ENCODE measurements at regions not wholly inside any gene's neighbourhood (a gene's known extent, or its start where the extent isn't known, plus 50 kb on each side); places are given as distances from the start of the nearest gene placed in this dataset.

- DNase-seq (ENCODE audit: low read depth in 2 of 2), result no peak
Measured at GRCh38 chr1:65486613-65487012, 66.1 kb downstream of the LEPR start.

- DNase-seq (ENCODE audit: low read depth in 2 of 2), result no peak
Measured at GRCh38 chr1:65489481-65489880, 69.0 kb downstream of the LEPR start.

- no peak for DNase-seq (ENCODE audit: low read depth in 2 of 2)
Measured at GRCh38 chr1:65490231-65491009, 70.0 kb downstream of the LEPR start.

DNA sequence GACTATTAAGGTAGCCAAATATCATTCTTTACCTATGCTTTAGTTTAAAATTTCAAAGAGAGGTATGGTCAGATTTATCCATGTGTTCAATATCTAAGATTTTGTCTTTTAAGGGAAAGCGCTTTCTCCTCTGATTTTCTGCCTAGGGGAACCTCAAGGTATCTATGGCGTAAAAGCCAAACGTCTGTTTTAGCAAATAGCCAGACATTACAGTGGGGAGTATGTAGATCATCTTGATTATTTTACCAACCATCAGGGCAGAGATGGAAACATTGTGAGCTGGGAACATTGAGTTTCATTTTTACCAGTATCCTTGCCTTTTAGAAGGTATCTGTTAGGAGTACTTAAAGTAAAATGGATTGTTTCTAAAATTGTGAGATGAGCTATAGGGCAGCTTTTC, 71.0 kb downstream of the LEPR start:
- no peak for DNase-seq (ENCODE audit: low read depth in 2 of 2)

DNA sequence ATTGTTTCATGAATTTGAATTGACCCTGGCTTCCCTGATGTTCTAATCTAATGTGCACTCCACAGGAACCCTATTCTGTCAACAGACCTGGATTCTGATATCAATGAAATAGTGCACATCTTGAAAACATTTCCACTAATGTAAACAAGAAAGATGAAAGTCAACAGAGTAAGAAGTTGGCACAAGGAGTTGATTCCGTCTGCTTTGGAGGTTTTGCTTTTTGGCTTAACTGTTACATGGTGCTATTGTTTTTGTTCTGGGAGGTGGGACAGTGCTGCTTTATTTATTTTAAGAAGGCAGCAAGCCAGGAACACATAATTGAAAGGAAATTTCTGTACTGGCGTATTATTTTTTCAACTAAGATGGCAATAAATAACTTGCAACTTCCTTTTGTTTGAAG, 73.3 kb downstream of the LEPR start:
- no peak for DNase-seq (ENCODE audit: low read depth in 2 of 2)

DNA sequence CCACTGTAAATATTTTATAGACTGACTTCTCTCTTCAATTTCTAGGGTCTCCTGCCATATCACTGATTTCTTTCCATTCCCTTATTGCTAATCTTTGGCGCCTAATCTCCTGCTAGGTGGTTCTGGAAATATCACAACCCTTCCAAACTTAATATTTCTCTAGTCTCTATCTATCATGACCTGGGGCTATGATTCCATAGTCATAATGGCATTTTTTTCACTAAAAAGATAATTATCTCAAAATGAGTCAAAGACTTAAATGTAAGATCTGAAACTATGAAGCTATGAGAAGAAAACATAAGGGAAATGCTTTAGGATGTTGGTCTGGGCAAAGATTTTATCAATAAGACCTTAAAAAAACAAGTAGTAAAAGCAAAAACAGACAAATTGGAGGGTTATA, 74.2 kb downstream of the LEPR start:
- no peak for DNase-seq (ENCODE audit: low read depth in 2 of 2)

DNA sequence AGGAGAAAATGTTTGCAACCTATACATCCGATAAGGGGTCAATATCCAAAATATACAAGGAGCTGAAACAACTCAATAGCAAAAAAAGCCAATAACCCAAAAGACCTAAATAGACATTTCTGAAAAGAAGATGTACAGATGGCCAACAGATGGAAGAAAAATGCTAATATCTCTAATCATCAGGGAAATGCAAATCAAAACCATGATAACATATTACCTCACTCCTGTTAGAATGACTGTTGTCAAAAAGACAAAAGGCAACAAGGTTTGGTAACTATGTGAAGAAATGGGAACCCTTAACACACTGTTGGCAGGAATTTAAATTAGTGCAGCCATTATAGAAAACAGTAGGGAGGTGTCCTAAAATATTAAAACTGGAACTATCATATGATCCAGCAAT, 74.7 kb downstream of the LEPR start:
- DNase-seq (ENCODE audit: low read depth in 2 of 2), result no peak

- no peak for DNase-seq (ENCODE audit: low read depth in 2 of 2)
Measured at GRCh38 chr1:65497256-65497830, 76.9 kb downstream of the LEPR start.

GRCh38 chr1:65503427-65503826, 83.0 kb downstream of the LEPR start:
- DNase-seq (ENCODE audit: low read depth in 2 of 2), result no peak

- no peak for DNase-seq (ENCODE audit: low read depth in 2 of 2)
Measured at GRCh38 chr1:65504263-65504662, 83.8 kb downstream of the LEPR start.

GRCh38 chr1:65505547-65506300, 85.3 kb downstream of the LEPR start:
- no peak for DNase-seq (ENCODE audit: low read depth in 2 of 2)

DNA sequence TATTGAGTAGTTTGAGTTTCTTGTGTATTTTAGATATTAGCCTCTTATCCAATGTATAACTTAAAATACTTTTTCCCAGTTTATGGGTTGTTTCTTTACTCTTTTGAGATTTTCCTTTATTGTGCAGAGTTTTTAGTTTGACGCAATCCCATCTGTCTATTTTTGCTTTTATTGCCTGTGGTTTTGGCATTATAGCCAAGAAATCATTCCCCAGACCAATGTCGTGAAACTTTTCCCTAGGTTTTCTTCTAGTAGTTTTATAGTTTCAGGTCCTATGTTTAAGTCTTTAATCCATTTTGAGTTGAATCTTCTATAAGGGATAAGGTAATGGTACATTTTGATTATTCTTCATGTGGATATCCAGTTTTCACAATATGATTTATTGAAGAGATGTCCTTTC, 87.6 kb downstream of the LEPR start:
- no peak for DNase-seq (ENCODE audit: low read depth in 2 of 2)

DNA sequence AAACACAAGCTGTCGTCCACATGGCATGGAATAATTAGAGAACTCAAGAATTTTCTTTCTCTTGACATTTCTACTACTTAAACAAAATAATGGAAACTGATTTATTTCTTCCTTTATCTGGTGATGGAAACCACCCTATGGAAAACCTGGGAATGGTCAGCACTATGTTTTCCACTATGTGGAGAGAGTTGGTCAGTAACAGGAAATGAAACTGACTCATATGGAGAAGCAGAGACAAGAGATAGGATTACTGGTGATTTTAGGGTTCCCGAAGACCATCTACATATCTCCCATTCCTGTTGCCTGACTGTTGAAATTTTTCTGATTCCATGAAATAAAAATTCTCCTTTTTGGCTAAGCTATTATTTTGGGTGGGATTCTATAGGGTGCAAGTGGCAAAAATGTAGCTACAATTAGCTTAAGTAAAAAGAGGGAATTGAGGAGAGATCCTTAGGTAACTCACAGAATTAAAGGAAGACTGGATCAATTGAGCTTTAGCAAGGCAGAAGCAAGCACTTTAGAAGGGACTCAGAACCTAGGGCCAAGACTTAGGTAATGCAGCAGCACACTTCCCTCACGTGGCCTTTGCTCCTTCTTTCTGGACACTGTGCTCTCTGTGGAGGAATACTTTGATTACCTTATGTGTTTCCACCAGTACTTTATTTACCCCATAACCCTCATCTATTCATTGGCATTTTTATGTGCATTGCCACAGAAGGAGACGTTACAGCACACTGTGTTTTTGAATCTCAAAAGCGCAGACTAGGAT, 89.6 kb downstream of the LEPR start:
- no peak for DNase-seq (ENCODE audit: low read depth in 2 of 2)

GRCh38 chr1:65510961-65511360, 90.5 kb downstream of the LEPR start:
- no peak for DNase-seq (ENCODE audit: low read depth in 2 of 2)

- no peak for DNase-seq (ENCODE audit: low read depth in 2 of 2)
Measured at GRCh38 chr1:65512383-65512782, 91.9 kb downstream of the LEPR start.

GRCh38 chr1:65512967-65513780, 92.7 kb downstream of the LEPR start:
- no peak for DNase-seq (ENCODE audit: low read depth in 2 of 2)

DNA sequence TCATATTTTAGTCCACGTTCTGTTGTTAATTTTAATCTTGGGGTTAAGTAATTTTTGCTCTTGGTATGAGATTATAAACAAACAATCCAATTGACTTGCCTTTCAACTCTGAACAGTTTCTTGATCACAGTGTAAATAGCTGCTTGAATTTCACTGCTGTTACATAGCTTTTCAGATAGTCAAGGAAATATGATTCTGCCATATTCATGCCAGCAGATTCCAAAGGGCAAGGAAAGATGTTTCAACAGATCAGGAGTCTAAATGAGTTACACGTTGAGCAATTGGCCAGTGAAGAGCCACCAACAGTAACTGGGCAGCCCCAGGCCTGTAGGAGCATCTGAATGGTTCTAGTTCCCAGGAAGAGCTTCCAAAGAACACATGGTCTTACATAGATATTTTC, 93.6 kb downstream of the LEPR start:
- no peak for DNase-seq (ENCODE audit: low read depth in 2 of 2)

GRCh38 chr1:65524931-65525265, 104.4 kb downstream of the LEPR start:
- DNase-seq (ENCODE audit: low read depth in 2 of 2), result no peak

- no peak for DNase-seq (ENCODE audit: low read depth in 2 of 2)
Measured at GRCh38 chr1:65525266-65526048, 105.0 kb downstream of the LEPR start.

GRCh38 chr1:65526049-65526556, 105.6 kb downstream of the LEPR start:
- no peak for DNase-seq (ENCODE audit: low read depth in 2 of 2)

DNA sequence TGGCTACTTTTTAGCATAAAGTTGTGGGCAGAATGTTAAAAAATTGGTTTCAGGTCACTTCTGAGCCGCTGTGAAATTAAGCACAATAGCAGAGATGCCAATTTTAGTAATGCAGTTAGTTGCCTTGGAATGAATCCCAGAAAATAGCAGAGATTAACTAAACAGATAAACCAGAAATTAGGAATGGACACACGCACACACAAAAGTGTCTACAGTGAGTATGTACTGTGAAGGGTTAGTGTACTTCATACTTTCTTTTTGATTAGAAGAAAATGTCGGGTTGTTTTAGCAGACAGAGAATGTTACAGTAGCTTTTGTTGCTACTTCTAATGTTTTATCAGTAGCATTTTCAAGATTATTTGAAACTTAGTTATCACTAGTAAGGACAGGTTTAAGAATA, 106.7 kb downstream of the LEPR start:
- DNase-seq (ENCODE audit: low read depth in 2 of 2), result no peak
